Neural crest cell (in vitro differentiated cells): ENCODE measurements at regions not wholly inside any gene's neighbourhood (a gene's known extent, or its start where the extent isn't known, plus 50 kb on each side); places are given as distances from the start of the nearest gene placed in this dataset.
A peak's percentile ranks its signal among the peaks of the same experiment; 100 is the strongest.

Source experiments
- DNase-seq: peaks from one replicate; pipeline ENCODE4 v3.0.0; 2021; ENCODE audit warnings: low read depth, mixed read lengths, low spot score
- H3K27ac Mint-ChIP-seq: one replicate; pipeline ENCODE4 v1.8.0; 2021; ENCODE audit warnings: mild to moderate bottlenecking, mixed read lengths; ENCODE audit not compliant: unreplicated experiment
- H3K27me3 Mint-ChIP-seq: 2 replicates; pipeline ENCODE4 v1.8.0; 2021; ENCODE audit warnings: low read depth, mild to moderate bottlenecking, mixed read lengths
- H3K36me3 Mint-ChIP-seq: 2 replicates; pipeline ENCODE4 v1.8.0; 2021; ENCODE audit warnings: low read depth, mild to moderate bottlenecking, mixed read lengths
- H3K4me1 Mint-ChIP-seq: 2 replicates; pipeline ENCODE4 v1.8.0; 2021; ENCODE audit warnings: mixed read lengths
- H3K4me3 Mint-ChIP-seq: one replicate; pipeline ENCODE4 v1.8.0; 2021; ENCODE audit warnings: mild to moderate bottlenecking, mixed read lengths
- H3K9me3 Mint-ChIP-seq: 2 replicates; pipeline ENCODE4 v1.8.0; 2021; ENCODE audit warnings: mixed read lengths
- CTCF ChIP-seq: fragments of 200-600 bp; sonication (generic); conservative IDR thresholded peaks from 2 replicates; pipeline ENCODE4 v1.5.0; 2021; ENCODE audit warnings: antibody characterized with exemption, mild to moderate bottlenecking

DNA sequence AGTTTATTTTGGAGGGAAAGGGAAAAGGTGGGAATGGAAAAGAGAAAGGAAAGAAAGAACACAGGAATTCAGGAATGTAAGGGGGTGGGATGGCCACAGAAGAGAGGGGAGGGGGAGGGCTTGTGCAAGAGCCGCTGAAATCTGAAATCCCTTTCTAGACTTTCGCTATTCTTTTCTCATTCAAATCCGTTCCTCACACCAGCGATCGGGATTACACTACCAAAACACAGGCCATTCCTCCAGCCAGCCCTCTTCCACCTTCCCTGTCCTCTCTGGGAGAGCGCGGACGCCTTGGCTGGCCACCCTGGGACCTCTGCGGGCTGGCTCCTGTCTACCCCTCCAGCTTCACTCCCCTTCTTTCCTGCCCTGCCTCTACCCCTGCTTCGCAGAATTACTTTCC is 102.3 kb downstream of the CDCA7 start:
- DNase-seq: no peak
- peaks cover 7% of the 10 kb centered on the region for H3K27me3 Mint-ChIP-seq
- peaks cover 48% of the 10 kb centered on the region for H3K4me1 Mint-ChIP-seq
- no peaks in the 10 kb centered on the region for H3K9me3 Mint-ChIP-seq
- no peaks in the 10 kb centered on the region for H3K36me3 Mint-ChIP-seq
- H3K27ac Mint-ChIP-seq: peak overlapping the region; percentile 60
- no peak overlapping the region for H3K4me3 Mint-ChIP-seq
- TF ChIP-seq CTCF: no peak

DNA sequence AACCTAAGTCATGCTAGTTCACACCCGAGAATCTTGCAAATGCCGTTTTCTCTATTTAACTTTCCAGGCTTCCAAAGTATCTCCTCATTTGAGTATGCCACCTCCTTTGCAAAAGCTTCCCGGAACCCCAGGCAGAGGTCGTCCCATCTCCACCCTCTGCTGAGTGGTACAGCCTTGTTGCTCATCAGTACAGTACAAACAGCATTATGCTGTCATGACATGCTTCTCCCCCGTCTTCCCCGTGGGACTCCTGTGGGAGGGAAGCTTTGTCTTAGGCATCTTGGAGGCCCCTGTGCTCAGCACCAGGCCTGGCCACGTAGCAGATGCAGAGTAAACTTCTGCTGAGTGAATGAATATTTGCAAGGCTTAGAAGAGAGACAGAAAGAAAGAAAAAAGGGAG is 102.7 kb downstream of the CDCA7 start:
- Mint-ChIP-seq H3K4me1 (peaks cover 48% of the 10 kb centered on the region), H3K36me3 (no peaks in the 10 kb centered on the region), H3K27me3 (peaks cover 7% of the 10 kb centered on the region), H3K27ac (peak overlapping the region; percentile 60), H3K4me3 (no peak overlapping the region), H3K9me3 (no peaks in the 10 kb centered on the region)
- no peak for DNase-seq
- no peak for TF ChIP-seq CTCF

GRCh38 chr2:173458991-173459780 is 104.5 kb downstream of the CDCA7 start:
- no peaks in the 10 kb centered on the region for H3K36me3 Mint-ChIP-seq
- H3K9me3 Mint-ChIP-seq: no peaks in the 10 kb centered on the region
- TF ChIP-seq CTCF: no peak
- peak overlapping the region; percentile 36 for H3K4me3 Mint-ChIP-seq
- peaks cover 3% of the 10 kb centered on the region for H3K27me3 Mint-ChIP-seq
- peaks cover 50% of the 10 kb centered on the region for H3K4me1 Mint-ChIP-seq
- DNase-seq: no peak
- H3K27ac Mint-ChIP-seq: no peak overlapping the region

DNA sequence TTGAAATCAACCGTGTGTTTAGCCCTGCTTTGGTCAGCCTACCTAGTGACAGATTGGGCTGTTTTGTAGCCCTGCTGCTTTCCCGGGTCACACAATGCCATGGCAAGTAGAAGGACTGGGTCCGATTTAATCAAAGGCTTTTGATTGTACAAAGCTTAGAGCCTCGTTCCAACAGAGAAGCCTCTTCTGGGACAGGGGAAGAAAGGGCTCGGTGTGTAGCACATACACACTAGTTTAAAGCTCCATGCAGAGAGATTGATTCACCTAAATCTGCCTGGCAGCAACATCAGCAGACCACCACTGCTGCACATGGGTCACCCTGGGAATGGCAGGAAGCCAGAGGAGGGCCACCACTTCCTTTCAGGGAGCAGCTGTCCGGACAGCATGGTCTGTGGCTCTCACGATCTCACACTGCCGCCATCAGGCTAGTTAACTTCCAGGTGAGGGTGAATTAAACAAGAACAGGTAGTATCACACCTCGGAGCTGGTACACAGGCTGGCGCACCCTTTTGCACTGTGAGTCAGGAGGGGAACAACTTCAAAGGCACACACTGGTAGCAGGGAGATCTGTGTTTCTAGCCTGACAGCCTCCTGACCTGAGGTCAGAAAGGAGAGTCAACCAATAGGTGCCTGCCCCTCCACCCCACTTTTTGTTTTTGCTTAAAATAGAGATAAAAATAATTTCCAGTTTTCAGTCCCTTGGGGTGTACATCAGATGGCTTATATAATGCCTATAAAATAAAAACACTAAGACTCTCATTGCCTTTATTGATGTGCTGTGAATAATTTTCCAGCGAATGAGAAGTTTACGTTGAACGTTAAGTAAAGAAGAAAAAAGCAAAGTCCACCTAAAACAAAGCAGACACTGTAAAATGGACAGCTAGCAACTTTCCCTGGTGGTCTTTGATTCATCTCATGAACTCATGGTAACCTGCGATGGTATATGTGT is 108.5 kb downstream of the CDCA7 start:
- no peak for DNase-seq
- H3K27me3 Mint-ChIP-seq: no peaks in the 10 kb centered on the region
- TF ChIP-seq CTCF: no peak
- H3K4me3 Mint-ChIP-seq: no peak overlapping the region
- H3K4me1 Mint-ChIP-seq: peaks cover 42% of the 10 kb centered on the region
- no peaks in the 10 kb centered on the region for H3K9me3 Mint-ChIP-seq
- H3K27ac Mint-ChIP-seq: no peak overlapping the region
- no peaks in the 10 kb centered on the region for H3K36me3 Mint-ChIP-seq

DNA sequence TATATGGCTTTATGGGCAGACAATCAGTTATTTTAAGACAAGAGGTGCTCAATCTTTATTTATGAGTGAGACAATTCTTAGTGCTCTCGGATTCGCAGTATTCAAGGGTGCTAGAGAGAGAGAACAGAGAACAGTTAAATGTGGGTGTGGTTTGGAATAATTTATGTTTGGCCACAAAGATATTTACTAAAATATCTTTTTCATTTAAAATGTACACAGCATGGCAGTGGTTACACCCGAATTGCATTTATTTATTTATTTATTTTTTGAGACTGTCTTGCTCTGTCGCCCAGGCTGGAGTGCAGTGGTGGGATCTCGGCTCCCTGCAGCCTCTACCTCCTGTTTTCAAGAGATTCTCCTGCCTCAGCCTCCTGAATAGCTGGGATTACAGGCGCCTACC is 109.2 kb downstream of the CDCA7 start:
- Mint-ChIP-seq H3K4me1 (peaks cover 39% of the 10 kb centered on the region), H3K27me3 (no peaks in the 10 kb centered on the region), H3K4me3 (no peak overlapping the region), H3K9me3 (no peaks in the 10 kb centered on the region), H3K36me3 (no peaks in the 10 kb centered on the region), H3K27ac (no peak overlapping the region)
- TF ChIP-seq CTCF: no peak
- no peak for DNase-seq
